ENCODE measurements at regions not wholly inside any gene's neighbourhood (a gene's known extent, or its start where the extent isn't known, plus 50 kb on each side); places are given as distances from the start of the nearest gene placed in this dataset.

- DNase-seq (ENCODE audit: low spot score): no peak
- intact Hi-C loops (cut with DNase I): loop anchor here (10.0 kb wide), 1 partner anchor 161 kb away; the partner anchor contains the start of gene MDFIC
These were observed 163.5 kb downstream of the MDFIC start for GRCh38 chr7:115085421-115085820.

- intact Hi-C loops (cut with DNase I): loop anchor here (10.0 kb wide), 1 partner anchor 159 kb away; the partner anchor contains the start of gene MDFIC
- DNase-seq (ENCODE audit: low spot score): no peak
These were observed 162.0 kb downstream of the MDFIC start for GRCh38 chr7:115083935-115084334.

GRCh38 chr7:115081772-115082171 lies 159.9 kb downstream of the MDFIC start:
- no peak for DNase-seq (ENCODE audit: low spot score)
- intact Hi-C loops (cut with DNase I): loop anchor here (10.0 kb wide), 1 partner anchor 157 kb away; the partner anchor contains the start of gene MDFIC

GRCh38 chr7:115078851-115079250 lies 157.0 kb downstream of the MDFIC start:
- DNase-seq (ENCODE audit: low spot score): no peak
- intact Hi-C loops (cut with DNase I): no loop called here

GRCh38 chr7:115078386-115078785 lies 156.5 kb downstream of the MDFIC start:
- DNase-seq (ENCODE audit: low spot score): no peak
- intact Hi-C loops (cut with DNase I): no loop called here

GRCh38 chr7:115070311-115070710 lies 148.4 kb downstream of the MDFIC start:
- no peak for DNase-seq (ENCODE audit: low spot score)
- intact Hi-C loops (cut with DNase I): no loop called here
